ENCODE measurements at regions not wholly inside any gene's neighbourhood (a gene's known extent, or its start where the extent isn't known, plus 50 kb on each side); places are given as distances from the start of the nearest gene placed in this dataset.

- Histone ChIP-seq H3K18ac (ENCODE audit: low read length) (no peak overlapping the region), H3K4ac (ENCODE audit: low read depth, low read length) (no peak overlapping the region), H4K91ac (ENCODE audit: low read depth, low read length) (no peak overlapping the region), H3K23ac (ENCODE audit: low read length) (no peak overlapping the region), H3K14ac (ENCODE audit: low read length) (no peak overlapping the region), H3K9me3 (ENCODE audit: insufficient read depth, low read depth, low read length) (no peaks in the 10 kb centered on the region), H4K12ac (ENCODE audit: low read depth, low read length) (no peak overlapping the region), H2BK5ac (ENCODE audit: low read depth, low read length, poor library complexity) (no peak overlapping the region), H3K9ac (ENCODE audit: low read length) (no peak overlapping the region), H3K4me1 (ENCODE audit: control insufficient read depth in 1 of 2, insufficient read depth in 2 of 2, low read length in 2 of 2) (peaks cover 0 to under 1% of the 10 kb centered on the region in 2 experiments), H2AFZ (ENCODE audit: insufficient read depth, low read length, poor library complexity) (no peak overlapping the region), H3K36me3 (ENCODE audit: control insufficient read depth in 1 of 2, insufficient read depth in 2 of 2, low read length in 2 of 2) (no peaks in the 10 kb centered on the region), H3K27me3 (ENCODE audit: insufficient read depth, low read length) (no peaks in the 10 kb centered on the region), H2AK5ac (ENCODE audit: low read length) (no peak overlapping the region), H3K4me2 (ENCODE audit: low read length) (no peak overlapping the region), H3K27ac (ENCODE audit: low read depth, low read length) (no peak overlapping the region), H3K79me1 (ENCODE audit: low read length) (no peaks in the 10 kb centered on the region), H2BK120ac (ENCODE audit: insufficient read depth, low read length, poor library complexity) (no peak overlapping the region), H4K8ac (ENCODE audit: low read depth, low read length) (no peak overlapping the region), H2BK12ac (ENCODE audit: low read length) (no peak overlapping the region), H3K4me3 (ENCODE audit: low read depth, low read length) (no peak overlapping the region), H3K79me2 (ENCODE audit: control insufficient read depth, insufficient read depth, low read length, poor library complexity) (no peaks in the 10 kb centered on the region)
- peak in 1 of 2 donors; percentile 39 for DNase-seq
- WGBS (ENCODE audit: extremely low coverage, insufficient coverage, insufficient read length) = no CpG with 5 or more reads among the region's 4 CpGs
These were observed 127.3 kb upstream of the THBS1 start for GRCh38 chr15:39453620-39454019.

DNA sequence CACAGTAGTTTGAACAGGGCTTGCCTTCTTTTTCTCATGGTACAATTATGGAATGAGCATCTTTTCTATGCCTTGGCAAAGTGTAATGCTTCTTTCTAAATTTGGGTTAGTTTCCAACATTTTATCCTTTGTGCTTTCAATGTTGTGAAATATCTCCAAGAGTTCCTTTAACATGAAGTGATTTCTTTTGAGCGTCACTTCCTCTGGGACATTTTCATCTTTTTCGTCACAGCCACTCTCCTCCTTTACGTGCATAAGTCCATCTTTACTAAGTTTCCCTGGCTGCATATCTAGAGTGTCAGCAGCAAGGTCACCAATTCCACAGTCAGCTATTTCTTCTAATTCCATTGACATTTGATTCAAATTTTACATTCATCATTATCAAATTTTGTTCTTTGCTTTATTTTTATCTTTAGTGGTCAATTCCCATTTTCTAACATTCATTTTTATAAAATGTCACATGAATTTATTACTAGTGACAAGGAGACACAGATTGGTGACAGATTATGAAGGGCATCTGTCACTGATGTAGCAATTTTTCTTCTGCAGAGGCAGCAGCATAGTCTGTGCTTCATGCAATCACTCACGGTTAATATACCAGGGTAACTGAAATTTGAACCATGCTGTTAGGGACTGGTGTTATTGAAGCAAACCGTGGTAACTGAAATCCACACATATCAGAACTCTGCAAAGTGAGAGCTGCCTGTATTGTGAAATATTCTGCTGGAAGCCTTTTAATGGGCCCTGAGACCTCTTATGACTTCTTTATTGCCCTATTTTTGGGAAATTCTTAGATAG lies 126.5 kb upstream of the THBS1 start:
- Histone ChIP-seq H2AK5ac (ENCODE audit: low read length) (no peak overlapping the region), H3K9me3 (ENCODE audit: insufficient read depth, low read depth, low read length) (no peaks in the 10 kb centered on the region), H3K18ac (ENCODE audit: low read length) (no peak overlapping the region), H2BK12ac (ENCODE audit: low read length) (no peak overlapping the region), H4K91ac (ENCODE audit: low read depth, low read length) (no peak overlapping the region), H2BK5ac (ENCODE audit: low read depth, low read length, poor library complexity) (no peak overlapping the region), H3K4me2 (ENCODE audit: low read length) (no peak overlapping the region), H4K8ac (ENCODE audit: low read depth, low read length) (no peak overlapping the region), H3K79me2 (ENCODE audit: control insufficient read depth, insufficient read depth, low read length, poor library complexity) (no peaks in the 10 kb centered on the region), H3K4ac (ENCODE audit: low read depth, low read length) (no peak overlapping the region), H2AFZ (ENCODE audit: insufficient read depth, low read length, poor library complexity) (no peak overlapping the region), H3K36me3 (ENCODE audit: control insufficient read depth in 1 of 2, insufficient read depth in 2 of 2, low read length in 2 of 2) (no peaks in the 10 kb centered on the region), H3K14ac (ENCODE audit: low read length) (no peak overlapping the region), H3K23ac (ENCODE audit: low read length) (no peak overlapping the region), H2BK120ac (ENCODE audit: insufficient read depth, low read length, poor library complexity) (no peak overlapping the region), H4K12ac (ENCODE audit: low read depth, low read length) (no peak overlapping the region), H3K9ac (ENCODE audit: low read length) (no peak overlapping the region), H3K27me3 (ENCODE audit: insufficient read depth, low read length) (no peaks in the 10 kb centered on the region), H3K79me1 (ENCODE audit: low read length) (no peaks in the 10 kb centered on the region), H3K4me3 (ENCODE audit: low read depth, low read length) (no peak overlapping the region), H3K27ac (ENCODE audit: low read depth, low read length) (no peak overlapping the region), H3K4me1 (ENCODE audit: control insufficient read depth in 1 of 2, insufficient read depth in 2 of 2, low read length in 2 of 2) (no peaks in the 10 kb centered on the region)
- peak in 1 of 2 donors; percentile 20 for DNase-seq
- WGBS (ENCODE audit: extremely low coverage, insufficient coverage, insufficient read length) = no CpG with 5 or more reads among the region's 5 CpGs

DNA sequence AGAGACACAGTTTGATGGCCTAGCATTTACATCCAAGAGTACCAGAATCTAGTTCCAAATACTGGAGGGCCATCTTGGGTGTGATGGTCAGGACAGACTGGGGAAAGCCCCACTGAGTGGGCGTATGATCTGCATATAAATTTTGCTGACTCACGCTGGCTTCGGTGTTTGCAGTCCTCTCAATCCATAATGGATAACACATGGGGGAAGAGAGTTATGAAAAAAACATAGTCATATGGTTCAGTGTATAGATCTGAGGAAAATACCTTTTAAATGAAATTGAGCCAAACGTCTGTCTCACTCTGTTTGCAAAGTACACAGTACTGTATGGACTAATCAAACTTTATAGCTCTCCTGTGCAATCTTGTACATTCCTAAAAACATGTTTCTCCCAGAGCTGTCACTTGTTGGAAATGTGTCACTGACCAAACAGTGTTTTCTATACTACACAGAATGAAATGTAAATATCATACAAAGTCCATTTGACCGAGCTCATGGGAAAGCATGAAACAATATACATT lies 125.3 kb upstream of the THBS1 start:
- H3K18ac ChIP-seq (ENCODE audit: low read length) = no peak overlapping the region
- no peaks in the 10 kb centered on the region for H3K9me3 ChIP-seq (ENCODE audit: insufficient read depth, low read depth, low read length)
- H2AFZ ChIP-seq (ENCODE audit: insufficient read depth, low read length, poor library complexity) = no peak overlapping the region
- no peak overlapping the region for H3K4ac ChIP-seq (ENCODE audit: low read depth, low read length)
- no peak overlapping the region for H2BK120ac ChIP-seq (ENCODE audit: insufficient read depth, low read length, poor library complexity)
- H3K4me1 ChIP-seq (ENCODE audit: control insufficient read depth in 1 of 2, insufficient read depth in 2 of 2, low read length in 2 of 2) = no peaks in the 10 kb centered on the region
- H2AK5ac ChIP-seq (ENCODE audit: low read length) = no peak overlapping the region
- H3K14ac ChIP-seq (ENCODE audit: low read length) = no peak overlapping the region
- no peak overlapping the region for H3K23ac ChIP-seq (ENCODE audit: low read length)
- no peak overlapping the region for H3K9ac ChIP-seq (ENCODE audit: low read length)
- H4K91ac ChIP-seq (ENCODE audit: low read depth, low read length) = no peak overlapping the region
- H3K36me3 ChIP-seq (ENCODE audit: control insufficient read depth in 1 of 2, insufficient read depth in 2 of 2, low read length in 2 of 2) = no peaks in the 10 kb centered on the region
- no peak overlapping the region for H2BK5ac ChIP-seq (ENCODE audit: low read depth, low read length, poor library complexity)
- H4K12ac ChIP-seq (ENCODE audit: low read depth, low read length) = no peak overlapping the region
- H4K8ac ChIP-seq (ENCODE audit: low read depth, low read length) = no peak overlapping the region
- no peak overlapping the region for H3K27ac ChIP-seq (ENCODE audit: low read depth, low read length)
- no peaks in the 10 kb centered on the region for H3K27me3 ChIP-seq (ENCODE audit: insufficient read depth, low read length)
- no CpG with 5 or more reads among the region's 5 CpGs for WGBS (ENCODE audit: extremely low coverage, insufficient coverage, insufficient read length)
- H3K79me2 ChIP-seq (ENCODE audit: control insufficient read depth, insufficient read depth, low read length, poor library complexity) = no peaks in the 10 kb centered on the region
- H3K79me1 ChIP-seq (ENCODE audit: low read length) = no peaks in the 10 kb centered on the region
- no peak overlapping the region for H3K4me3 ChIP-seq (ENCODE audit: low read depth, low read length)
- DNase-seq = no peak
- no peak overlapping the region for H3K4me2 ChIP-seq (ENCODE audit: low read length)
- H2BK12ac ChIP-seq (ENCODE audit: low read length) = no peak overlapping the region

GRCh38 chr15:39456159-39456558 lies 124.7 kb upstream of the THBS1 start:
- Histone ChIP-seq H2BK5ac (ENCODE audit: low read depth, low read length, poor library complexity) (no peak overlapping the region), H3K4me3 (ENCODE audit: low read depth, low read length) (no peak overlapping the region), H3K18ac (ENCODE audit: low read length) (no peak overlapping the region), H3K23ac (ENCODE audit: low read length) (no peak overlapping the region), H3K36me3 (ENCODE audit: control insufficient read depth in 1 of 2, insufficient read depth in 2 of 2, low read length in 2 of 2) (no peaks in the 10 kb centered on the region), H3K4me1 (ENCODE audit: control insufficient read depth in 1 of 2, insufficient read depth in 2 of 2, low read length in 2 of 2) (no peaks in the 10 kb centered on the region), H3K4me2 (ENCODE audit: low read length) (no peak overlapping the region), H2AK5ac (ENCODE audit: low read length) (no peak overlapping the region), H4K91ac (ENCODE audit: low read depth, low read length) (no peak overlapping the region), H2BK12ac (ENCODE audit: low read length) (no peak overlapping the region), H2AFZ (ENCODE audit: insufficient read depth, low read length, poor library complexity) (no peak overlapping the region), H3K9me3 (ENCODE audit: insufficient read depth, low read depth, low read length) (no peaks in the 10 kb centered on the region), H4K12ac (ENCODE audit: low read depth, low read length) (no peak overlapping the region), H2BK120ac (ENCODE audit: insufficient read depth, low read length, poor library complexity) (no peak overlapping the region), H3K27ac (ENCODE audit: low read depth, low read length) (no peak overlapping the region), H3K14ac (ENCODE audit: low read length) (no peak overlapping the region), H3K27me3 (ENCODE audit: insufficient read depth, low read length) (no peaks in the 10 kb centered on the region), H3K79me2 (ENCODE audit: control insufficient read depth, insufficient read depth, low read length, poor library complexity) (no peaks in the 10 kb centered on the region), H4K8ac (ENCODE audit: low read depth, low read length) (no peak overlapping the region), H3K4ac (ENCODE audit: low read depth, low read length) (no peak overlapping the region), H3K9ac (ENCODE audit: low read length) (no peak overlapping the region), H3K79me1 (ENCODE audit: low read length) (no peaks in the 10 kb centered on the region)
- DNase-seq = no peak
- no CpG with 5 or more reads among the region's 2 CpGs for WGBS (ENCODE audit: extremely low coverage, insufficient coverage, insufficient read length)

Data from trophoblast cell (in vitro differentiated cells and primary cell).